ENCODE measurements at regions not wholly inside any gene's neighbourhood (a gene's known extent, or its start where the extent isn't known, plus 50 kb on each side); places are given as distances from the start of the nearest gene placed in this dataset.

DNA sequence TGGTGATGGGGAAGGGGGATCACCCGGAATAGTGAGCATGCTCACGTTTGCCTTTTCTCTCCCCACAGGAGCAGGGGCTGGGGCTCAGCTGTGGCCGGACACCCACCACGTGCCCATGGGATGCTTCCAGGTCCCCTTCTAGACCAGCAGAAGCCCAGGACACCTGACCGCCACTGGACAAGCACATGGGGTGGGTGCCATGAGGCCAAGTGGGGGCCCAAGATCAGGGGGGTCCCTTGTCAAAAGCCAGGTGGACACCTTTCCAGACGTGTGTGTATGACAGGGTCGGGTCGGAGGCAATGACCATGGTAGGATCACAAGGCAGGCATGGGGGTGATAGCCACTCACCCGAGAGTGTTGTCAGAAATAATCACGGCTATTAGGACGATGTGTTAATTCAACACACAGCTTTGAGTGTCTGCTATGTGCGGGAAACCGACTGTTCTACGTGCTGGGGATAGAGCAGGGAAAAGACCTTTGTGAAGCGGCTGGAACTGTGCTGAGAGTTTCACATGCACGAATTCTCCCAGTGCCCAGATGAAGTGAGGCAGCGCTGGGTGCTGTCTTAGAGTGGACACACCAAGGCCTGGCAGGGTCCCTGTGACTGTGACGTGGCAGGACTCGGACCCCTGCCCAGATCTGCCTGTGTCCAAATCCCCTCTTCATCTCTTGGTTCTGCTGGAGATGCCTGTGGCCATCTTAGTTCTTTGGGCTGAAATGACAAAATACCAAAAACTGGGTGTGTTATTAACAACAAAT is 244.7 kb downstream of the NDUFA10 start:
- no peak for DNase-seq

DNA sequence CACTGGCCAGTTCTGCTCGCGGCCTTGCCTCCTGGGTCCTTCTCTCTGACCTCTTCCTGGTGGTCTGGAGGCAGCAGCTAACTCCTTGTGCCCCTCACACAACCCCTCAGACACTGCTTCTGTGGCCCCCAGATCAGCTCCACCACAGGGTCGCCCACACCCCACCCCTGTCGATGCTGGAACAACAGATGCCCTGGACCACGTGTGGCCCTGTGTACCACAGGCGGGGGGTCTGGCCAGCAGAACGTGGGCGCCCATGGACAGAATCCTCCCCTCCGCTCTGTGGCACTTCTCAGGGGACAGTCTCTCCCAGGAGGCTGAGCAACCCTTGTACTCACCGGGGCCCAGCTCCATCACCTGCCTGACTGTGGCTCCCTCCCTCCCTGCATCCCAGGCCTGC is 245.6 kb downstream of the NDUFA10 start:
- no peak for DNase-seq

DNA sequence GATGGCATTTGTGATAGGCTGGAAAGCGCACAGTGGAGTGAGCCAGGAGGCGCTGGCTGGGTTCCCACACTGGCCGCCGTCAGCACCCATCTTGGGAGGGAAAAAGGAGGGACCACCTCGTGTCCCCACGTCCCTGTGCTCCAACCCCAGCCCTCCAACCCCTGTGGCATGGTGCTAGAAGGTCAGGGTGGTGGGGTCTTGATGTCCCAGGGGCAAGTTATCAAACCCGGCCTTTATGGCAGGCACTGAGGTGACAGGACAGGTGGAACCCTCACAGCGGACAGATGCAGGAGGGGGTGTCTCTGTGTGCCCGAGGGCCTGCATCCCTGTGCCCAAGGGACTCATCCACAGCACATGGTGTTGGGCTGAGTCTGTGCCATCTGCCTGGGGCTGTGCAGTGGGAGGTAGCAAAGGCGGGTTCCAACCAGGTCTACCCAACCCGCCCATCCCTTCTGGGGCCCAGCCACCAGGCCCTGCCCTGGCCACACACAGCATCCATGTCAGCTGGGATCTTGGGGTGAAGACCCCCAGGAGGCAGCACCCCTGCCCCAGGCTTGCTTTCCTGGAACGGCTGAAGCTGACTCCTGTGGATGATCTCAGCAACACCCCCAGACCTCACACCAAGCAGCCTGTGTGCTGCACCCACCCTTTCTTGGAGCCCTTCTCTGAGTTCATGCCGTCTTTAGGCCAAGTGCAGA is 246.1 kb downstream of the NDUFA10 start:
- no peak for DNase-seq

DNA sequence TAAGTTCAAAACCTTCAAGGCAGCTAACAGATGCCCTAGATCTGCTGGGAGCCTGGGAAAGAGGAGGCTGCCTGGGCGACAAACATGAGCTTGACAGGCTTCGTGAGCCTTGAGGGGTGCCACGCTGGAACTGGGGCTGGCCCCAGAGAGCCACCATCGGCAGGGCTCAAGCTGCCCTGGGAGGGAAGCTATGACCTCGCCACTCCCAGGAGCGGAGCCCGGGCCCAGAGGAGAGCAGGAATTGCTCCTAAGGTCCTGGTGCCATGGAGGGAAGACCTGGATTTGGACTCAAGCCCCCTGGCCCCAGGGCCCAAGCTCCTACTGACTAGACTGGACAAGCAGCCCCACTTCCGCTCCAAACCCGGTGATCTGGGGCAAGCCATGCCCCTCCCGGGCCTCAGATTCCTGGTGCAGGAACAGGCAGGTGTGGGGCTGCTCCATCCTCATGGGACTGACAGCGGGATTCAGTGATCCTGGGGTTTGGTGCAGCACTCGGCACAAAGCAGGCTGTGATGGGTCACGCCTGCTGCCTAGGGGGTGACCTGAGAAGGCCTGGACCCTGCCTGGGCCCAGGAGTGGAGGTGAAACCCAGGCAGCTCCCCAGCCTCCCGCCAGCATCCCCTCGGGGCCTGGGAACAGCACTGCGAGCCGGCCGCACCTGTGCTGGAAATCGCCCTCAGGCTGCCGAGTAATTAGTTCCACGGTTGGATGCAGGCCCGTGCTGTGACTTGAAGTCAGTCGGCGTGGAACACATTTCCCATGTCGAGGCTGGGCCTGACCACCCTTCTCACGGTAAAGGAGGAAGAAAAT is 246.9 kb downstream of the NDUFA10 start:
- DNase-seq, result no peak

DNA sequence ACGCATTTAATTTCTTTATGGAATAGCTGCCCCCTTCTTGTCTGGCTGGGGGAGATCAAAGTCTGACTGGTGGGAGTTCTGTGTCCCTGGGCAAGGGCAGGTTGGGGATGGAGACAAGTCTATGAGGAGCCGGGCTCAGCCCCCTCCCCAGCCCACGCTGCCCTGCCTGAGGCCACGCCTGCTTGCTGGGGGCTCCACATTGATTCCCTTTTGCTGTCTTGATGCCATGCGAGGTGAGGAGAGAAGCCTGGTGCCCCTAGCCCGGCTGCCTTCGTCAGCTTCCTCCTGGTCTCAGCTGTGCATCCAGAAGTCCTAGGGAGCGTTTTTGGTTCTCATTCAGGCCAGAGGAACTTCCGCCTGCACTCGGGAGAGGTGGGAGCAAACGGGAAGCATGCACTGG is 247.9 kb downstream of the NDUFA10 start:
- no peak for DNase-seq

DNA sequence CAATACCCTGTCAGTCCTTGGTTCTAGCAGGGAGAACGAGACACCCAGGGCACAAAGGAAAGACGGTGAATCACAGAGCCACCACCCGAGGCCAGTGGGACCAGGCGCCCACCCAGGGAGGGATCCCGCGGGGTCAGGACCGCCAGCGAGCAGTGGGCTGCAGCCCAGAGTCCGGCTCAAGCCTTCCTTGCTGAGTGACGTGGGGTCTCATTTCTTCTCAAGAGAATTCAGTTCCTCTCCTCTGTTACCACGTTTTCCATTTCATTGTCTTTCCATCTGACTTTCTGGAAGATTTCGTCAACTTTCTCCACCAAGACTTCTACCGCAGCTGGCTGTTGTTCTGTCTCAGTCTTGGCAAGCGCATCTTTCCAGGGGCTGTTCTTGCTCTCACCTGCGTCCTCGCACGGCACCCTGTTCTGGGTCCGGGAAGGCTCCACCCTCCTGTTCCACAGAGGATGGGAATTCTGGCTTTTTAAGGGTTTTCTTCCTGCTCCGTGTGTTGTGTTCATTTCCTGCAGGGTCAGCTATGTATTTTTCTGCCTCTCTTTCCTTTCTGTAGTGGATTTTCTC is 248.6 kb downstream of the NDUFA10 start:
- peak in 1 of 3 donors; percentile 60 for DNase-seq

DNA sequence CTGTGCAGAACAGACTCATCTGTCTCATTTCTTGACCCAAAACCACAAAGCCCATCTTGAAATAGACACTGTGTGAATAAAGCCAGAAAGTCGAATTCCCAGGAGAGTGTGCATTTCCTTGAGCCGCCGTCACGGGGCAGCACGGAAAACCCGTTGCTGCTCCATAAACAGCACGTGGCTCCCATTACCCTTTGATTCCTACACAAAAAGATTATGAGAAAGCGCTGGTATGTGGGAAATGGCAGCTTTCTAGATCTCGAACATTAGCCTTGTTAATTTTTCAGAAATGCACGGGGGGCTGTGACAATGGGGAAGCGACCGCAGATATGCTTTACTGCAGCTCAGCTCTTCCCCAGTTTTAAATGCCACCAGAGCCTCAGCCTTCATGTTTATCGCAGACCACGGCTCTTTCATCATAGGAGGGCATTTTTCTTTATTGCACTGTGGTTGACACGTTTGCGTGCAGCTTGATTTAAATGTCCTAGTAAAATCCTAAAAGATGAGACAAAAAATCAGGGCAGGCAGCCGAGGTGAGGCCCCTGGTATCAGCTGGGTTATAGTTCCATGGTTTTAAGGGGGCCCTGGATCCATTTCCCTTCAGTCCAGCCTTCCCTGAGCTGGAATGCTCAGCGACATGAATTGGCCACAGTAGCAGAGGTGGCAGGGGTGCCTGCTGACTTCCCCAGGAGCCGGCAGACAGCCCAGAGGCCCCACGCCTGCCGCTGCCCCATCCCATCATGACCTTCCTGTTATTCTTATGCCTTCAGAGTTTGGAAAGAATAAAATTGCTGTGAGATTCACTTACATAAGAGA is 249.3 kb downstream of the NDUFA10 start:
- peak; percentile 24 to 45 (median 41) for DNase-seq

DNA sequence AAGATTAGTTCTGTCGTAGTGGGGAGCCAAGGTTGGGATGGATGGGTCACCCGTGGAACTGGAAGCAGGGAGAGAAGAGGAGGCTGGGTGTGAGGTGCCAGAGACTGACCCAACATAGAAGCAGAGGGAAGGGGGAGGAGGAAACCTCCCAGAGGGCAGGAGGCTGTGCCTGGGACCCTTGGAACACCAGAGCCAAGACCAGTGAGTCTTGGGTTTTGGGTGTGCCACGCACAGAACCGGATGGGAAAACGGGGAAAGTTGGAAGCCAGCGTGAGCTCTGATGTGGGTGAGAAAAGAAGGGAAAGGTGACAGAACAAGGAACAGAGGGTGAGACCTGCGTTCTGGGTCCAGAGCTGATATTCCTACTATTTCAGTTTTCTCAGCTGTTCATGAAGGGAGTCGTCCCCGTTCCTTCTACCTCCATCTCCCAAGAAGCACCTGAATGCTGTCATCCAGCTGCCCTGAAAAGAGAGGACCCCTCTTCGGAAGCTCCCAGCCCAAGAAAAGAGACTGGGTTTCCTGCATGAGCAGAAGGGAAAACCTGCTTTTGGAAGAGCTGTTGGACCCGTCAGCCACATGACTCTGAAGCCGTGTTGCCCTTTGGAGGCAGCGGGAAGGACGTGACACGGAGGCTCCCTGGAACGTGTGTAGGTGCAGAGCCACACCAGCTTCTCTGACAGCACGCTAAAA is 250.1 kb downstream of the NDUFA10 start:
- DNase-seq, result no peak

DNA sequence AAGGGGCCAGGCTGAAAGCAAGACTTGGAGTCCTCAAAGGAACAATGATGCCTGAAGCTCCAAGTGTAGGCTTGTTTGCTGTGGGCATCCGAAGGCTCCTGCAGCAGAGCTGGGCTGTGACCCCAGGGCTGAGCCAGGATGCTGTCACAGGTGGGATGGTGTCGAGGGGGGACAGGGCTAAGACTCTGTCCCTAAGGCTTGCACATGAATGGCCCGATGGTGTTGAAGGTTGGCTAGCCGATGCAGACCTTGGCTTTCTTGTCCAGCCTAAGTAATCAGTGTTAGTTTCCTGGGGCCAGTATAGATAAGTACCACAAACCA is 251.0 kb downstream of the NDUFA10 start:
- DNase-seq, result no peak

DNA sequence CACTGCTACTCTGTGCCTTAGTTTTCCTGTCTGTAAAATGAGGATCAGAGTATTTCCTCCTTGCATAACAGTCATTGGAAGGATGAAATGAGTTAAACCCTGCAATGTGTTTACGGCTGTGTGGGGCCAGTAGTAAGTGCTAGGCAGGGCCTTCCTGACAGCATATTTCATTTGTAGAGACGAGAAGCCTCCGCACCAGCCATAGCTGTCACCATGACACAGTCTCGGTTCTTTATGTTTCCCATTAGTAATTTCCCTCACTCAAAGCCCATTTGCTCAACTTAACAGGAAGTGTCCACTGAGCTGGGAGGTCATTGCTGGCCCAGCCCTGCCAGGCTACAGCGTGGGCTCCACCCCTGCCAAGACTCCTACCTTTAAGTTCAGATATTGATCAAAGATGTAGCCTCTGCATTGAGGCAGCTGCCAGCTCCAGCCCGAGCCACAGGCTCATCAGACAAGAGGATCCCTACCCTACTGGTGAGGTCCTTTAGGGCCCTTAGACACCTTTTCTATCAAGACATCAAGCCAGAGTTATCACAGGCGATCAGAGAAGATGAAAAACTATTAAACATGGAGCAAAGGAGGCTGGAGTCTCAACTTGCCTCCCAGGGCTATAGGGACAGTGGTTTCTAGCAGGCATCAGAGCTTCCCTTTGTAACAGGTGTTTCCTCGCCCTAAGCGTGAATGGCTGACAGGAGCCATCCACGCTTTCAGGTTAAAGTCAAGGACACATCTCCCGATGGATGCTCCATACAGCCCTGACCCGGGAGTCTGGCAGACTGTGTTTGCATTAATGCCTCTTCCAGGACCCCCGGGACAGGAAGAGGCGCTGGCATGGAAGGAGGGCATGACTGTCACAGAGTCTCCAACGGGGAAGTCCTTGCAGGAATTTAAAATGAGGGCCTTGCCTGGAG is 251.7 kb downstream of the NDUFA10 start:
- DNase-seq, result no peak

DNA sequence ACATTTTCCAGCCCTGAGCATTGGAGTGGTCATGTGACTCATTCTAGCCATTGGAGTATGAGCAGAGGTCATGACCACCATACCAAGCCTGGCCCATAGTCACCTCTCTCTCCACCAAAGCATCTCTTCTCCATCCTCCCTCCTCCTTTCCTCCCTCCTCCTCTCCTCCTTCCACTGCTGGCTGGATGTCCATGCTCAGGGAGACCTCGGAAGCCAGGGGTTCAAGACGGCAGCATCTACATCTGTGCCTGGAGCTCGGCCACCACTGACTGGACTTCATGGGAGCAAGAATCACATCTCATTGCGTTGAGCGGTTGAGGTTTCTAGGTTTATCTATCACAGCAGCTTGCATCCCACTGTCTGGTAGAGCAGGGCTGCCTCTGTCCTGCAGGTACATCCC is 252.4 kb downstream of the NDUFA10 start:
- no peak for DNase-seq

DNA sequence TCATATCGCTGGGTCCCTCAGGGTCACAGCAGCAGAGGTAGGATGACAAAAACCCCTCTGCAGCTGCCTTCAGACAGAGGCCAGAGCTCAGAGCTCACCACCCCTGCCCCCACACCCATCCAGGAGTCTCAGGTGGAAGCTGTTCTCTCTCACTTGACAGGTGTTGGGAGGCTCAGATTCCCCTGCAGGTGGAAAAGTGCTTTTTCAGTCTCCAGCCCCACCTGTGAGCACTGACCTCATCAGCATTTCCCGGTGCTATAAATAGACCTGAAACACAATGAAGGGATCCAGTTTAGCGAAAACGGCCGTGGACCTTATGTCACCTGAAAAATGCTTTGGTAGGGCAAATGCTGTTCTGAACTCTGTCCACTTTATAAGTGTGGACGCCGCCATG is 254.9 kb downstream of the NDUFA10 start:
- DNase-seq, result no peak

DNA sequence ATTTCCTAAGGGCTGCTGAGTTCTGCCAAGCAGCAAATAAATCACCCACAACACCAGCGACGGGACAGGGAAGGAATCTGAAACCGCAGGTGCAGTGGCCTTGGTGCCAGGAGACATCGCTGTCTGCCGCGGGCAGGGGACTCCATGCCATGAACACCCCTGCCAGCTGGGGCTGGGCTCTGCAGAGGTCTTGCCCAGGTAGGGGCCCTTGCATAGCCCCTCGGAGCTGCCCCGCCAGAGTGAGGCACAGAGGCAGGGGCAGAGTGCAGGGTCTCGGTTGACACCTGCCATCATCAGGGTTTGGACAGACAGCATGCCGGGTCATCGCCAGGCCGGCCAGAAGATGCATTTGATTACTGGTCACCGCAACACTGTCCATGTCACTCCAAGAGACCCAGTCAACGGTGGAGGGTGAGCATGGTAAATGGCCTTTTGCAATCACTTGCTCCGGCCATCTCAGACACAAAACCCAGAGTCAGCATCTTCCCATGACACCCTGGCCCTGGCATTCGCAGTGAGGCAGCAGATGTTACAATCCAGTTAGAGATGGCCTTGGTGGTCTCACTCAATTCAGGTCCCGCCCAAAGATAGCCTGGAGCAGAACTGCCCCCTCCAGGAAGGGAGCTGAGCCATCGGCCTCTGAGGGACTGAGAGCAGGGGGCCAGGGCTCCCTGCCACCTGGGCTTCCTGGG is 255.4 kb downstream of the NDUFA10 start:
- DNase-seq, result peak in 1 of 3 donors; percentile 24

DNA sequence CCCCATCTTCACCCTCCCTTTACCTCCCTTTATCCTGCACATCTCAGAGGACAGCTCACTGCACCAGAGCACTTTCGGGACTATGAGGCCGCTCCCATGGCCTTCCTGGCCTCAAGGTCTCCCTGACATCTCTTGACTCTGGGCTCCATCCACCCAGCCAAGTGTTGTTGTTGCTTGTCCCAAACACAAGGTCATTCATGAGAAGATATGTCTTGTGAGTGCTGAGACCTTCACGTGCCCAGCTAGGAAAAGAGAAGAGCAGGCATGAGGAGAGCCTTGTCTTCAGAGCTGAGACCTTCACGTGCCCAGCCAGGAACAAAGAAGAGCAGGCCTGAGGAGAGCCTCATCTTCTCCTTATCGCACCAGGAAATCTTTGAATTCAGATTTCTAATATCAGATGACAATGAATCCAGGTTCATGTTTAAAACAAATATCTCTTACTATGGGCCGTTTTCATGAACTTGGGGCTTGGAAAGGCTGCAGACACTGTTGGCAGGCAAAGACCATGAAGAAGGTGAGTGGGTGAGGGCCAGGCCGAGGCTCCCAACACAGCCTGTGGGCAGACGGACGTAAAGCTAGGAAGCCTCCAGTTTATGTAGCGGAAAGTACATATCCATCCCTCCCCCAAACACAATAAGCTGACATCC is 256.1 kb downstream of the NDUFA10 start:
- no peak for DNase-seq

DNA sequence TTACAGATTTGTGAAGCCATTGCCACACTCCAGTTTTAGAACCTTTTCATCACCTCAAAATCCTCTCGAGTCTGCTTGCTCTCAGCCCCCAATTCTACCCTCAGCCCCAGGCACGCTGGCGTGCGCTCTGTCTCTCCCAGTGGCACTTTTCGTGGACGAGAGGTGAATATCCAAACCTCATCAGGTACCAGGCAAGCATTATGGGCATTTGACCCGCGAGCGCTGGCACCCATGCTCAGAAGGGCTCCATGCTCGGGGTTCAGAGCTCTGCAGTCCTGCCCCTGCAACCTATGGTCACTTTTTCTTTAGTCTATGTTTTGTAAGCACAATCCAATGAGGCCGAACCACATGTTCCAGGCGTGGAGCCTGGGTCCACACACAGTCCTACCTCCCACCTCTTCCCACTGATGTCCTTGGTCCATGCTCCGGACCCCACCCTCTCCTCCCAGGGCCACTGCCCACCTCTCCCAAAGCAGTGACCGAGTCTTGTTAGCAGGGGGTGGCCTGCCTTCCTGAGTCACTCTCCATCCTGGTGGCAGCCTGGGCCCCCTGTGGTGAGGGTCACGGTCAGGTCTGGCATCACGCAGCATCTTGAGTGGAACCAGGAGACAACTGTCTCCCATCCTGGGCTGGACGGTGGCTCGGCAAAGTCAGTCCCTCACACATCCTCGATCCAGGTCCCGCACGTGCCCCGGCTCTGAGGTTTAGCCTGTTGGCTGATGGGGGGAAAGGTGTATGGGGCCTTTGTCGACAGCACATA is 256.9 kb downstream of the NDUFA10 start:
- DNase-seq, result no peak

DNA sequence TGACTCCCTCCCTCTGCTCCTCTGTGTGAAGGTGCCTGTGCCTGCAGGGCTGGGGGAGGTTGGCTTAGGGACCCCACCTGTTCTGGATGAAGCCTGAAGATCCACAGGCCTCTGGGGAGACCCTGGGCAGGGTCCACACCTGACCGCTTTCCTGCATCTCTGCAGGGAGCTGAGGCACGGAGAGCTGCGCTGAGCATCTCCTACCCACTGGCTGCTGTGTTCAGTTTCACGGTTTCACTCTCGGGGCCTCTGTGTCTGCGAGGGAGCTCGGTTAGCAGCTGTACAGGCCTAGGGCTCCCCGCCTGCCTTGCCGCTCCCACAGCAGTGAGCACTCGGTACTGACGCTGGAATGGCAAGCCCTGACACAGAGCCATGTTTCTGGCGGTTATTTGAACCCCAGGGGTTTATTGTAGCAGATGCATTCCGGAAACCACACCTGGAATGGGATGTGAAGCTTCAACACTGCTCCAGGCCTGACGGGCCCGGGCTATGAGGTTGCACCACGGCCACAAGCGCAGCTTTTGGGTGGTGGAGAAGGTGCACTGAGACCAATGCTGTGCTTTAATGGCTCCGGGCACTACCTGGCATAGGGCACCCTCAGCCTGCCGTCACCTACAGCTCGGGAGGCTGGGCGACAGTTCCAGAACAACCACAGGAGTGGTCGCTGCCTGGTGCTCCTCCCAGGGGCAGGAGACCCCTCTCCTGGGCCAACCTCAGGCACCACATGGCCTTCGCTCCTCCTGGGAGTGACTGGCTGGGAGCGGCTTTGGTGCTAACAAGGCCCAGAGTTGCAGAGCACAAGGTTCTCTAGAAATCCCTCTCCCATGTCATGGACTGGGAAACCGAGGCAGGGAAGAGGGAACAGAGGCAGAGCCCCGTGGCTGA is 257.9 kb downstream of the NDUFA10 start:
- DNase-seq, result peak in 1 of 3 donors; percentile 56

DNA sequence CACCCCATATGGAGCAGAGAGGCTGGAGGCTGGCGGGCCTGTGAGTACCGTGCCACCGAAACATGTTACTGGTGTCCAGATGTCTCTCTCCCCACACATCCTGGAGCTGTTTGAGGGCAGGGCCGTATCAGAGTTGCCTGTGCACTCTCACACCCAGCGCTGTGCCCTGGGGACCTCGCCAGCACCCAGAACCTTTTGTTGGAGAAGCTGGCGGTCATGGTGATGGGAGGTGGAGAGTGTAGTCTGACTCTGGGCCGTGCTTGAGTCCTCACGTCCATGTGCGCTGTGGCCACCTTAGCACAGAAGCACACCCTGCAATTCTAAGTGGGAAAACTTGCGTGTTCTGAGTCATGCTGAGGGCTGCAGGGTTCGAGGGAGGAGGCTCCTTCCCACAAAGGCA is 259.2 kb downstream of the NDUFA10 start:
- DNase-seq, result no peak

All from muscle of back (tissue), 3 donors.